B cell (primary cell): ENCODE measurements at regions not wholly inside any gene's neighbourhood (a gene's known extent, or its start where the extent isn't known, plus 50 kb on each side); places are given as distances from the start of the nearest gene placed in this dataset.

ENCODE experiments used
- ATAC-seq: fragments of 200-7000 bp; cut with Tn5 transposase; one replicate; pipeline ENCODE4 v1.10.0; 2021; ENCODE audit warnings: low read depth, mild to moderate bottlenecking, moderate number of reproducible peaks, moderate library complexity
- CTCF ChIA-PET: fragments of 350-600 bp; sonication (Branson Sonifier 250); formaldehyde crosslinking; loops from one replicate; lab custom pipeline; 2021; ENCODE audit warnings: antibody characterized with exemption, inconsistent platforms; lab: Charles Lee
- POLR2A ChIA-PET: fragments of 350-600 bp; sonication (Branson Sonifier 250); formaldehyde crosslinking; loops from one replicate; lab custom pipeline; 2021; ENCODE audit warnings: antibody characterized with exemption; lab: Charles Lee
- DNase-seq: peaks from one replicate; pipeline ENCODE4 v3.0.0; 2013
- H2AFZ ChIP-seq: 2 replicates; pipeline ENCODE4 v1.6.1; 2012; ENCODE audit warnings: mild to moderate bottlenecking, low read depth, low read length; ENCODE audit not compliant: insufficient read depth, poor library complexity, severe bottlenecking
- H3K27ac ChIP-seq, 2 donors: 1 replicate in 1 of 2; 2 replicates in 1 of 2; pipeline ENCODE4 v1.5.1; 2012 to 2013; ENCODE audit warnings: low read length in 2 of 2, mild to moderate bottlenecking in 2 of 2, moderate library complexity in 1 of 2
- H3K27me3 ChIP-seq, 4 experiments: fragments of 200-600 bp in 1 of 4; sonication (generic) in 1 of 4; replicated peaks in 1 of 4; 1 replicate in 2 of 4; 2 replicates in 2 of 4; pipeline versions ENCODE4 v1.6.1 to v1.7.0; 2013 to 2016; ENCODE audit warnings: low read length in 3 of 4, mild to moderate bottlenecking in 2 of 4, mixed read lengths in 1 of 4, moderate library complexity in 1 of 4; ENCODE audit not compliant: insufficient read depth in 4 of 4, control insufficient read depth in 3 of 4; ENCODE audit errors: control extremely low read depth in 1 of 4
- H3K36me3 ChIP-seq, 2 experiments: replicated peaks in 1 of 2; 1 replicate in 1 of 2; 2 replicates in 1 of 2; pipeline versions ENCODE4 v1.6.1 to v1.7.1; 2013; ENCODE audit warnings: low read length in 1 of 2; ENCODE audit not compliant: insufficient read depth in 2 of 2, control insufficient read depth in 1 of 2; ENCODE audit errors: control extremely low read depth in 1 of 2, extremely low read depth in 1 of 2
- H3K4me1 ChIP-seq, 2 donors: fragments of 200-600 bp in 1 of 2; sonication (generic) in 1 of 2; 1 replicate in 1 of 2; 2 replicates in 1 of 2; pipeline versions ENCODE4 v1.5.1 to v1.6.1; 2013 to 2017; ENCODE audit warnings: low read length in 2 of 2; ENCODE audit not compliant: control insufficient read depth in 2 of 2, insufficient read depth in 2 of 2
- H3K4me2 ChIP-seq: replicated peaks from 2 replicates; pipeline ENCODE3; 2012; ENCODE audit warnings: mild to moderate bottlenecking, low read depth, low read length; ENCODE audit not compliant: poor library complexity, severe bottlenecking
- H3K4me3 ChIP-seq, 5 experiments: fragments of 200-600 bp in 1 of 5; sonication (generic) in 1 of 5; 1 replicate in 3 of 5; 2 replicates in 2 of 5; pipeline versions ENCODE4 v1.5.1 to v1.7.0; 2011 to 2016; ENCODE audit warnings: low read length in 4 of 5, mild to moderate bottlenecking in 4 of 5, low read depth in 2 of 5, control low read depth in 1 of 5, moderate library complexity in 1 of 5; ENCODE audit not compliant: insufficient read depth in 1 of 5; ENCODE audit errors: control extremely low read depth in 1 of 5, extremely low read depth in 1 of 5
- H3K79me2 ChIP-seq: fragments of 200-600 bp; sonication (generic); one replicate; pipeline ENCODE4 v1.6.0; 2016; ENCODE audit warnings: low read length; ENCODE audit not compliant: control insufficient read depth, insufficient read depth
- H3K9ac ChIP-seq: fragments of 200-600 bp; sonication (generic); 2 replicates; pipeline ENCODE4 v1.6.1; 2017; ENCODE audit warnings: mild to moderate bottlenecking, low read length, moderate library complexity
- H3K9me3 ChIP-seq, 3 donors: one replicate each; pipeline versions ENCODE4 v1.6.1 to v1.7.1; 2013; ENCODE audit warnings: low read length in 2 of 3; ENCODE audit not compliant: control insufficient read depth in 2 of 3, insufficient read depth in 1 of 3; ENCODE audit errors: control extremely low read depth in 1 of 3
- H4K20me1 ChIP-seq: 2 replicates; pipeline ENCODE4 v1.6.0; 2012; ENCODE audit warnings: mild to moderate bottlenecking, low read length; ENCODE audit not compliant: insufficient read depth, control insufficient read depth, poor library complexity, severe bottlenecking
- H3K27ac Mint-ChIP-seq: one replicate; pipeline ENCODE4 v1.8.0; 2021; ENCODE audit warnings: mixed read lengths
- H3K27me3 Mint-ChIP-seq: one replicate; pipeline ENCODE4 v1.8.0; 2021; ENCODE audit warnings: mixed read lengths
- H3K4me1 Mint-ChIP-seq: one replicate; pipeline ENCODE4 v1.8.0; 2021; ENCODE audit warnings: mixed read lengths
- H3K4me3 Mint-ChIP-seq: one replicate; pipeline ENCODE4 v1.8.0; 2021; ENCODE audit warnings: mixed read lengths
- H3K9me3 Mint-ChIP-seq: one replicate; pipeline ENCODE4 v1.8.0; 2022; ENCODE audit warnings: mixed read lengths; ENCODE audit not compliant: insufficient read depth
- CTCF ChIP-seq: fragments of 200-600 bp; IDR thresholded peaks from one replicate; pipeline ENCODE4 v1.8.0; 2022; ENCODE audit warnings: antibody characterized with exemption, mild to moderate bottlenecking
- EZH2 ChIP-seq: IDR thresholded peaks from 2 replicates; pipeline ENCODE4 v1.6.1; 2012; ENCODE audit warnings: borderline replicate concordance, low read depth, mild to moderate bottlenecking, moderate library complexity, low read length; ENCODE audit not compliant: insufficient read depth, poor library complexity, severe bottlenecking
- WGBS: methylation state at CpG from one replicate; pipeline ENCODE4 v1.1.5; 2013; ENCODE audit warnings: missing lambda C conversion rate; ENCODE audit not compliant: insufficient coverage; 5-methylcytosine and 5-hydroxymethylcytosine counted together
- intact Hi-C: fragments of 100-400 bp; cut with micrococcal nuclease; formaldehyde crosslinking; loops from one replicate; pipeline ENCODE4 v1.10.0; 2022

DNA sequence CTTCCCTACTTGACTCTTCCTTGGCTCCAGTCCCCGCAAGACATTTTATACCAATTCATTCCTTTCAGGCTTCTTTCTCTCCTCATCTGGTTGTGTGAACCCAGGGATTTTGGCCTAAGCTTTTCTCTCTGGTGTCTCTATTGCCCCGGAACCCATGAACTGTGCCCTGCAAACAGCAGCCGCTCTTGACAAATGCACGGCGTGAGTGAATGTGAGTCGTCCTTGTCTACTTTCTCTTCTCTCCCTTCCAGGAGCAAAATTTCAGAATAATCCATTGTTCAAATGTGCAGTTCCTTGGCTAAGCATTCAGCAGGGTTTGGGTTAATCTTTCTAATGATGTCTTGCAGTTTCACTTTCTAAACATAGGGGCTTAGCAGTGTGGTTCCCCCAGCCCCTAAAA lies 250.4 kb upstream of the IRX4 start:
- H3K9me3 Mint-ChIP-seq, result no peaks in the 10 kb centered on the region
- H3K27me3 ChIP-seq, result no peaks in the 10 kb centered on the region
- H3K27ac Mint-ChIP-seq, result no peak overlapping the region
- no peak overlapping the region for H3K4me3 Mint-ChIP-seq
- H3K9me3 ChIP-seq, result peaks cover 0 to 12% (median 0%) of the 10 kb centered on the region in 3 donors
- WGBS, result 89% methylated on average over 5 of the region's 6 CpGs
- H4K20me1 ChIP-seq, result no peaks in the 10 kb centered on the region
- no peak overlapping the region for H2AFZ ChIP-seq
- no peaks in the 10 kb centered on the region for H3K4me1 ChIP-seq
- H3K36me3 ChIP-seq, result no peaks in the 10 kb centered on the region
- no peak for DNase-seq
- H3K27me3 Mint-ChIP-seq, result no peaks in the 10 kb centered on the region
- intact Hi-C loops, result no loop called here
- H3K4me3 ChIP-seq, result no peak overlapping the region
- H3K9ac ChIP-seq, result no peak overlapping the region
- ChIA-PET CTCF (no interaction called here), POLR2A (no interaction called here)
- H3K4me1 Mint-ChIP-seq, result no peaks in the 10 kb centered on the region
- no peak for TF ChIP-seq EZH2
- no peak for TF ChIP-seq CTCF
- H3K4me2 ChIP-seq, result no peak overlapping the region
- ATAC-seq, result no peak
- no peaks in the 10 kb centered on the region for H3K79me2 ChIP-seq
- no peak overlapping the region for H3K27ac ChIP-seq

DNA sequence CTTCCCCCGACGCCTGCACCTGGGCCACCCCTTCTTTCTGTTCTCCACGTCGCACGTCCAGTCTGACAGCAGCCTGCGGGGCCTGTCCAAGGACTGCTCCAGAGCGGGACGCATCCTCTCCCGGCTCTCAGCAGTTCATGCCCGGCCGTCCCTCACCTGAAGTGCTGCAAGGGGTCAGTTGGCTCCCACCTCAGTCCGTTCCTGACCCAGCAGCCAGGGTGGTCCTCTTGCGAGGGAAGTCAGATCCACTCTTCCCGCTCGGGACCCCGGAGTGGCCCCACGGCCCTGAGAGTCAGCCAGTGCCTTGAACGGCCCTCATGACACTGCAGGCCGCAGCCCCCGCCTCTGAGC lies 249.7 kb upstream of the IRX4 start:
- no peak for TF ChIP-seq EZH2
- no peak for TF ChIP-seq CTCF
- Mint-ChIP-seq H3K4me1 (no peaks in the 10 kb centered on the region), H3K9me3 (no peaks in the 10 kb centered on the region), H3K27ac (no peak overlapping the region), H3K4me3 (no peak overlapping the region), H3K27me3 (no peaks in the 10 kb centered on the region)
- ChIA-PET POLR2A (no interaction called here), CTCF (no interaction called here)
- intact Hi-C loops, result no loop called here
- WGBS, result 89% methylated on average over 20 of the region's 20 CpGs
- Histone ChIP-seq H3K27me3 (no peaks in the 10 kb centered on the region), H3K4me3 (no peak overlapping the region), H3K36me3 (no peaks in the 10 kb centered on the region), H3K27ac (no peak overlapping the region), H3K4me2 (no peak overlapping the region), H3K9ac (no peak overlapping the region), H3K9me3 (peaks cover 0 to 15% (median 0%) of the 10 kb centered on the region in 3 donors), H3K4me1 (no peaks in the 10 kb centered on the region), H2AFZ (no peak overlapping the region), H3K79me2 (no peaks in the 10 kb centered on the region), H4K20me1 (no peaks in the 10 kb centered on the region)
- ATAC-seq (no peak), DNase-seq (no peak)
